Pancreas (tissue), 10 donors: ENCODE measurements at regions not wholly inside any gene's neighbourhood (a gene's known extent, or its start where the extent isn't known, plus 50 kb on each side); places are given as distances from the start of the nearest gene placed in this dataset.

Experiments
- ATAC-seq, 4 donors: fragments of 200-7000 bp; cut with Tn5 transposase; one replicate each; pipeline versions ENCODE4 v1.8.0 to v1.9.1; 2020; ENCODE audit warnings: mild to moderate bottlenecking in 4 of 4, moderate library complexity in 4 of 4
- DNase-seq, 6 donors: peaks; one replicate each; pipeline ENCODE4 v3.0.0-alpha.2; 2020
- FAIRE-seq: peaks from 2 replicates; lab custom pipeline; 2012; peaks lifted over from hg19 to GRCh38; lab: Jason Lieb, UNC
- H3K27ac ChIP-seq, 4 donors: fragments of 200-600 bp; sonication (generic); 1 replicate in 3 of 4; 2 replicates in 1 of 4; pipeline versions ENCODE4 v1.5.0 to v1.8.0; 2020
- H3K27me3 ChIP-seq, 4 donors: fragments of 200-600 bp; one replicate each; pipeline ENCODE4 v1.8.0; 2021
- H3K36me3 ChIP-seq, 3 donors: fragments of 200-600 bp; sonication (generic) in 1 of 3; one replicate each; pipeline versions ENCODE4 v1.5.0 to v1.8.0; 2020 to 2021
- H3K4me1 ChIP-seq, 3 donors: fragments of 200-600 bp; one replicate each; pipeline ENCODE4 v1.8.0; 2021
- H3K4me3 ChIP-seq, 4 donors: fragments of 200-600 bp; sonication (generic) in 2 of 4; one replicate each; pipeline versions ENCODE4 v1.5.0 to v1.8.0; 2020 to 2021
- H3K9me3 ChIP-seq, 4 donors: fragments of 200-600 bp; one replicate each; pipeline ENCODE4 v1.8.0; 2021
- CTCF ChIP-seq, 4 donors: fragments of 200-600 bp; sonication (generic) in 3 of 4; IDR thresholded peaks; one replicate each; pipeline versions ENCODE4 v1.5.0 to v1.8.0; 2021; ENCODE audit warnings: antibody characterized with exemption in 4 of 4
- WGBS, 2 donors: extraction: QIAGEN DNeasy Blood & Tissue Kit; methylation state at CpG; one replicate each; pipeline ENCODE4 v1.1.7; 2013; 5-methylcytosine and 5-hydroxymethylcytosine counted together
- intact Hi-C, 3 donors: fragments of 100-400 bp; cut with DNase I; formaldehyde crosslinking; loops; one replicate each; pipeline versions ENCODE4 v1.11.1 to v1.14.2; 2022
- donor health status: healthy with polysubstance abuse.
- donor health status: DM: no; HTN: no; CAD: no; lungs with moderate emphysema.
- donor health status: DM: no; HTN: no; CAD: no.
- donor health status: control.
- donor health status: control.
- donor health status: Bipolar disorder and iron deficiency.
- donor health status: DM: yes; HTN: yes; CAD: no.
- donor health status: DM: no; HTN: no; CAD: no.
- donor health status: DM: no; HTN: no; CAD: no.
- donor health status: DM: yes; HTN: yes; CAD: no.

DNA sequence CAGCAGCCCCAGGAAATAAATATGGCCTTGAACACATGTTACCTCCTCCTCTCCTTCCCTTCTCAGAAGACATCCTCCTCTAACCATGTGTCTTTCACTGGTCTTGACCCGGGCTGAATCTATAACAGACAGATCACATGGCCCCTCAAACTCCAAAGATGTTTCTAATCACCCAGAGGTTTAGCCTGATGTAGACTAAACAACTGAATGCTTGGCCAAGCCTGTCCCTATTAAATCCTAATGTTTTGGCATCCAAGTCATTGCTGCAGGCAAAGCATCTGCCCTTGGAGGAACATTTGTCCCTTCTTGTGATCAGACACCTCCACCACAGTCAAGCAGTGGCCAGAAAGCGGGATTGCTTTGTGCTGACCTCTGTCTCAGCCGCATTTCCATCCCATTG lies 65.5 kb downstream of the ANKRD60 start:
- no peak for TF ChIP-seq CTCF (IDR thresholded peaks at IDR 0.05)
- H3K4me1 ChIP-seq = no peaks in the 10 kb centered on the region
- H3K9me3 ChIP-seq = no peaks in the 10 kb centered on the region
- no peaks in the 10 kb centered on the region for H3K27me3 ChIP-seq
- no peaks in the 10 kb centered on the region for H3K36me3 ChIP-seq
- no peak overlapping the region for H3K27ac ChIP-seq
- FAIRE-seq = no peak
- no peak for ATAC-seq
- intact Hi-C loops = no loop called here
- no peak overlapping the region for H3K4me3 ChIP-seq
- 61 to 67% methylated on average over 3 of the region's 3 CpGs for WGBS, 2 donors
- no peak for DNase-seq

GRCh38 chr20:58161192-58161591 lies 67.3 kb downstream of the ANKRD60 start:
- Histone ChIP-seq H3K4me3 (no peak overlapping the region), H3K36me3 (no peaks in the 10 kb centered on the region), H3K27ac (no peak overlapping the region), H3K4me1 (no peaks in the 10 kb centered on the region), H3K9me3 (no peaks in the 10 kb centered on the region), H3K27me3 (no peaks in the 10 kb centered on the region)
- ATAC-seq = no peak
- intact Hi-C loops = no loop called here
- DNase-seq = no peak
- TF ChIP-seq CTCF (IDR thresholded peaks at IDR 0.05) = no peak
- 71 to 77% methylated on average over 2 of the region's 2 CpGs for WGBS, 2 donors
- FAIRE-seq = no peak

- no peak for FAIRE-seq
- WGBS, 2 donors = 61 to 71% methylated on average over 17 of the region's 17 CpGs
- no peak for ATAC-seq
Measured at GRCh38 chr20:58160451-58161061, 67.9 kb downstream of the ANKRD60 start.

DNA sequence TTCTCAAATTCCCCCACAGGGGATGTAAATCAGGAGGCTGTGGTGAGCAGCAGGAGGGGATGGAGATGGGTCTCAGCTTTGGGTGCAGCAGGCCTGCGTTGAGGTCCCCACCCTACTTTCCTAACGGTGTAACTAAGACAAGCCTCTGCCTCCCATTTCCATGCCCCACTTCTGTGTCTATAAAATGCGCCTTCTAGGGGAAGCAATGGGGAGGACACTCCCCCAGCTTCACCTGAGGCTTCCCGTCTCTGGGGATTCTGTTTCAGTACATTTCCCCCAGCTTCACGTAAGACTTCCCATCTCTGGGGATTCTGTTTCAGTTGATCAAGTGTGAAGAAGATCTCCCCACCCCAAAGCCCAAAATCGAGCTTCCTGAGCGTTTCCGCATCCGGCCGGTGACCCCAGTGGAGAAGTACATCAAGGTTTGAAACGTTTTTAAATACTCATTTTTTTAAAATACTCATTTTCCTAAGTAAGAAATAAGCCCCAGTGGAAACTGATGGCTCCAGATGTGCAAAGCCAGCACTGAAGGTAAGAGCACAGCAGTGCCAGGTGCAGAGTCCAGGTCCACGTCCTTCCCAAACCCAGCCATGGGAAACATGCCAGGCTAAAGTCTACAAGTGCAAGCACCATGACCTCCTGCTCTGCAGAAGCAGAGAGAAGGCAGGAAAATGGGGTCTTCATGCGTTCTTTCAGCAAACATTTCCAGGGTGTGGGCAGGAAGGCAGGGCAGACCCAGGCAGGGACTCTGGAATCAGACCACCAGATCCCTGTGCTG lies 73.1 kb downstream of the ANKRD60 start:
- FAIRE-seq = no peak
- no peak for DNase-seq
- no peak for TF ChIP-seq CTCF (IDR thresholded peaks at IDR 0.05)

More at GRCh38 chr20:58160451-58161061, 67.9 kb downstream of the ANKRD60 start:
- H3K9me3 ChIP-seq = no peaks in the 10 kb centered on the region
- no peak overlapping the region for H3K27ac ChIP-seq
- intact Hi-C loops = no loop called here
- no peaks in the 10 kb centered on the region for H3K36me3 ChIP-seq
- no peak overlapping the region for H3K4me3 ChIP-seq
- DNase-seq = no peak
- TF ChIP-seq CTCF (IDR thresholded peaks at IDR 0.05) = no peak
- H3K27me3 ChIP-seq = no peaks in the 10 kb centered on the region
- H3K4me1 ChIP-seq = no peaks in the 10 kb centered on the region

GRCh38 chr20:58154113-58154512 lies 74.3 kb downstream of the ANKRD60 start:
- no peak overlapping the region for H3K27ac ChIP-seq
- no peak overlapping the region for H3K4me3 ChIP-seq
- no peak for ATAC-seq
- no peak for FAIRE-seq
- no peaks in the 10 kb centered on the region for H3K27me3 ChIP-seq
- 85 to 88% methylated on average over 1 of the region's 1 CpG for WGBS, 2 donors
- H3K36me3 ChIP-seq = no peaks in the 10 kb centered on the region
- TF ChIP-seq CTCF (IDR thresholded peaks at IDR 0.05) = no peak
- intact Hi-C loops = no loop called here
- no peaks in the 10 kb centered on the region for H3K4me1 ChIP-seq
- no peaks in the 10 kb centered on the region for H3K9me3 ChIP-seq
- DNase-seq = no peak

More for the DNA sequence above, 73.1 kb downstream of the ANKRD60 start:
- intact Hi-C loops = no loop called here
- Histone ChIP-seq H3K36me3 (no peaks in the 10 kb centered on the region), H3K27ac (no peak overlapping the region), H3K4me3 (no peak overlapping the region), H3K4me1 (no peaks in the 10 kb centered on the region), H3K27me3 (no peaks in the 10 kb centered on the region), H3K9me3 (no peaks in the 10 kb centered on the region)
- no peak for ATAC-seq
- 53 to 64% methylated on average over 13 of the region's 13 CpGs for WGBS, 2 donors
